ENCODE measurements at regions not wholly inside any gene's neighbourhood (a gene's known extent, or its start where the extent isn't known, plus 50 kb on each side); places are given as distances from the start of the nearest gene placed in this dataset.
"Not testable (repeated sequence)": the region's sequence is repeated elsewhere in the genome, so short reads cannot be mapped to it uniquely, and the experiment has no call there.

- TF ChIP-seq JUND (IDR thresholded peaks at IDR 0.05); EGR1 (IDR thresholded peaks at IDR 0.05; ENCODE audit: low read depth); CTCF (IDR thresholded peaks at IDR 0.05 in 2 of 3, conservative IDR thresholded peaks at IDR 0.05 in 1 of 3; ENCODE audit: borderline replicate concordance in 1 of 3, insufficient read depth in 1 of 3, low read depth in 2 of 3, low read length in 2 of 3); CBX3 (IDR thresholded peaks at IDR 0.05; ENCODE audit: low read depth); POLR2A (IDR thresholded peaks at IDR 0.05; ENCODE audit: borderline replicate concordance, extremely low read depth, insufficient read depth, insufficient read length); ATF3 (IDR thresholded peaks at IDR 0.05); EZH2phosphoT487 (IDR thresholded peaks at IDR 0.05; ENCODE audit: borderline replicate concordance): not testable (repeated sequence)
These were observed 72.4 kb upstream of the PLGLB1 start for GRCh38 chr2:87093937-87094529.
